Endothelial cell (in vitro differentiated cells): ENCODE measurements at regions not wholly inside any gene's neighbourhood (a gene's known extent, or its start where the extent isn't known, plus 50 kb on each side); places are given as distances from the start of the nearest gene placed in this dataset.

Experiments used
- DNase-seq: peaks from one replicate; pipeline ENCODE4 v3.0.0; 2021; ENCODE audit warnings: low spot score
- H3K27ac Mint-ChIP-seq: one replicate; pipeline ENCODE4 v1.8.0; 2021; ENCODE audit warnings: mixed read lengths, inconsistent platforms; ENCODE audit not compliant: unreplicated experiment
- H3K27me3 Mint-ChIP-seq: one replicate; pipeline ENCODE4 v1.8.0; 2021; ENCODE audit warnings: mild to moderate bottlenecking, moderate library complexity, mixed read lengths, inconsistent platforms; ENCODE audit not compliant: unreplicated experiment
- H3K36me3 Mint-ChIP-seq: one replicate; pipeline ENCODE4 v1.8.0; 2021; ENCODE audit warnings: mild to moderate bottlenecking, low read depth, mixed read lengths, inconsistent platforms; ENCODE audit not compliant: unreplicated experiment
- H3K4me1 Mint-ChIP-seq: one replicate; pipeline ENCODE4 v1.8.0; 2021; ENCODE audit warnings: mild to moderate bottlenecking, mixed read lengths, inconsistent platforms; ENCODE audit not compliant: unreplicated experiment
- H3K4me3 Mint-ChIP-seq: one replicate; pipeline ENCODE4 v1.8.0; 2021; ENCODE audit warnings: mild to moderate bottlenecking, mixed read lengths, inconsistent platforms; ENCODE audit not compliant: unreplicated experiment
- H3K9me3 Mint-ChIP-seq: one replicate; pipeline ENCODE4 v1.8.0; 2021; ENCODE audit warnings: mixed read lengths, inconsistent platforms; ENCODE audit not compliant: unreplicated experiment
- CTCF ChIP-seq: fragments of 200-600 bp; sonication (generic); IDR thresholded peaks from one replicate; pipeline ENCODE4 v1.5.0; 2021; ENCODE audit warnings: antibody characterized with exemption; ENCODE audit not compliant: unreplicated experiment

- no peaks in the 10 kb centered on the region for H3K27me3 Mint-ChIP-seq
- H3K4me3 Mint-ChIP-seq, result no peak overlapping the region
- H3K9me3 Mint-ChIP-seq, result no peaks in the 10 kb centered on the region
- no peak for TF ChIP-seq CTCF
- DNase-seq, result no peak
- H3K4me1 Mint-ChIP-seq, result peaks cover 8% of the 10 kb centered on the region
- H3K27ac Mint-ChIP-seq, result no peak overlapping the region
- H3K36me3 Mint-ChIP-seq, result no peaks in the 10 kb centered on the region
These were observed 803.7 kb upstream of the ACVR2A start for GRCh38 chr2:147041121-147041494.

- Mint-ChIP-seq H3K27ac (no peak overlapping the region), H3K4me1 (peaks cover 8% of the 10 kb centered on the region), H3K9me3 (no peaks in the 10 kb centered on the region), H3K27me3 (no peaks in the 10 kb centered on the region), H3K36me3 (no peaks in the 10 kb centered on the region), H3K4me3 (no peak overlapping the region)
- no peak for TF ChIP-seq CTCF
- DNase-seq, result no peak
These were observed 804.3 kb upstream of the ACVR2A start for GRCh38 chr2:147040298-147041120.

- no peak for TF ChIP-seq CTCF
- H3K27ac Mint-ChIP-seq, result no peak overlapping the region
- H3K4me3 Mint-ChIP-seq, result no peak overlapping the region
- no peaks in the 10 kb centered on the region for H3K36me3 Mint-ChIP-seq
- no peaks in the 10 kb centered on the region for H3K9me3 Mint-ChIP-seq
- H3K27me3 Mint-ChIP-seq, result peaks cover 1% of the 10 kb centered on the region
- no peak for DNase-seq
- peaks cover 4% of the 10 kb centered on the region for H3K4me1 Mint-ChIP-seq
These were observed 807.8 kb upstream of the ACVR2A start for GRCh38 chr2:147037048-147037447.

- Mint-ChIP-seq H3K9me3 (no peaks in the 10 kb centered on the region), H3K36me3 (no peaks in the 10 kb centered on the region), H3K4me1 (peaks cover 2% of the 10 kb centered on the region), H3K27me3 (peaks cover 1% of the 10 kb centered on the region), H3K27ac (no peak overlapping the region), H3K4me3 (no peak overlapping the region)
- TF ChIP-seq CTCF, result no peak
- no peak for DNase-seq
These were observed 811.8 kb upstream of the ACVR2A start for GRCh38 chr2:147033044-147033443.

GRCh38 chr2:147031897-147032296 is 812.9 kb upstream of the ACVR2A start:
- no peak overlapping the region for H3K27ac Mint-ChIP-seq
- no peak for DNase-seq
- H3K4me1 Mint-ChIP-seq, result peaks cover 2% of the 10 kb centered on the region
- no peaks in the 10 kb centered on the region for H3K9me3 Mint-ChIP-seq
- no peak overlapping the region for H3K4me3 Mint-ChIP-seq
- H3K27me3 Mint-ChIP-seq, result peaks cover 1% of the 10 kb centered on the region
- TF ChIP-seq CTCF, result no peak
- H3K36me3 Mint-ChIP-seq, result no peaks in the 10 kb centered on the region
